A673 (cell line): ENCODE measurements at regions not wholly inside any gene's neighbourhood (a gene's known extent, or its start where the extent isn't known, plus 50 kb on each side); places are given as distances from the start of the nearest gene placed in this dataset.

Source experiments
- BruUV-seq: library from RNA; stranded (reverse); fragments of 400-500 nt; replicated peaks from 2 replicates; lab custom pipeline; 2021; lab: Mats Ljungman, UMichigan
- CTCF ChIA-PET: fragments of 300-600 bp; sonication (Branson Sonifier 250); formaldehyde crosslinking; loops from one replicate; lab custom pipeline; 2022; ENCODE audit warnings: antibody characterized with exemption; lab: Charles Lee
- POLR2A ChIA-PET: fragments of 300-600 bp; sonication (Branson Sonifier 250); formaldehyde crosslinking; loops from one replicate; lab custom pipeline; 2022; ENCODE audit warnings: antibody characterized with exemption; ENCODE audit not compliant: low non-redundant PET; lab: Charles Lee
- DNase-seq: peaks from one replicate; pipeline ENCODE4 v3.0.0-alpha.2; 2015; ENCODE audit warnings: low spot score
- H3K27ac ChIP-seq: fragments of 200-600 bp; sonication (generic); 2 replicates; pipeline ENCODE4 v1.5.1; 2016; ENCODE audit warnings: mixed run types, low read depth, mild to moderate bottlenecking, mixed read lengths, antibody characterized with exemption, low read length; ENCODE audit not compliant: poor library complexity, severe bottlenecking
- H3K27me3 ChIP-seq: fragments of 200-600 bp; sonication (generic); replicated peaks from 2 replicates; pipeline ENCODE4 v1.6.1; 2017; ENCODE audit warnings: mixed run types, low read depth, mild to moderate bottlenecking, mixed read lengths, antibody characterized with exemption, low read length; ENCODE audit not compliant: insufficient read depth, poor library complexity
- H3K36me3 ChIP-seq: fragments of 200-600 bp; sonication (generic); 2 replicates; pipeline ENCODE4 v1.6.1; 2016; ENCODE audit warnings: mixed run types, mild to moderate bottlenecking, mixed read lengths, antibody characterized with exemption, low read length; ENCODE audit not compliant: insufficient read depth, poor library complexity, severe bottlenecking
- H3K4me1 ChIP-seq: fragments of 200-600 bp; sonication (generic); 2 replicates; pipeline ENCODE4 v1.6.1; 2017; ENCODE audit warnings: mixed run types, mild to moderate bottlenecking, mixed read lengths, antibody characterized with exemption, low read length; ENCODE audit not compliant: insufficient read depth, poor library complexity, severe bottlenecking
- H3K4me3 ChIP-seq: fragments of 200-600 bp; sonication (generic); 2 replicates; pipeline ENCODE4 v1.5.1; 2016; ENCODE audit warnings: low read depth, mixed run types, mild to moderate bottlenecking, mixed read lengths, low read length; ENCODE audit not compliant: poor library complexity, severe bottlenecking
- H3K9me3 ChIP-seq: fragments of 200-600 bp; sonication (generic); 2 replicates; pipeline ENCODE4 v1.6.1; 2016; ENCODE audit warnings: mixed run types, low read depth, mild to moderate bottlenecking, mixed read lengths, antibody characterized with exemption, low read length; ENCODE audit not compliant: poor library complexity, severe bottlenecking
- EZH2 ChIP-seq: fragments of 200-600 bp; sonication (generic); IDR thresholded peaks from 2 replicates; pipeline ENCODE4 v1.6.1; 2017; ENCODE audit warnings: borderline replicate concordance, low read depth, mild to moderate bottlenecking, mixed read lengths, antibody characterized with exemption, low read length; ENCODE audit not compliant: poor library complexity, severe bottlenecking
- intact Hi-C: fragments of 100-400 bp; cut with micrococcal nuclease; formaldehyde crosslinking; loops from one replicate; pipeline ENCODE4 v1.10.0; 2022; ENCODE audit not compliant: unreplicated experiment
- TF ChIP-seq, protein P1 (sequence below): fragments of 300-800, 200-600 bp; sonication (generic); conservative IDR thresholded peaks from 2 replicates; pipeline ENCODE4 v1.5.1; 2017; ENCODE audit warnings: low read depth, mild to moderate bottlenecking, antibody characterized with exemption, low read length, moderate library complexity, mixed read lengths

DNA sequence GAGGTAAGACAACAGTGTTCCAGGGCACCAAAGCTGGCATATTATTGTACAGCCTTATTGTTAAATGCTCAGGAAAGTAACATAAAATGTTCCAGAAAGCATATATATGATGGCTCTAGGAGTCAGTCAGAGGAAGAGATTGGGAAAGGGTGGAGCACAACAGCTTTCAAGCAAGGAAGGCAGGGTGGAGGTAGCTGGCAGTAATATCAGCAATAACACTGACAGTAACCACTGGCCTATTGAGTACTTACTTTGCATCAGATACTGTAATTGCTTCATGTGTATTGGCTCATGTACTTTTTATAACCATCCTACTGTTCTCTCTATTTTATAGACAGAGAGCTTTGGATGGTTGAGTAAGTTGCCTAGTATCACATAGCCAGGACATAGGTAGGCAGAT lies 830.2 kb downstream of the DHX35 start:
- no TSS peak for BruUV-seq
- Histone ChIP-seq H3K27ac (no peak overlapping the region), H3K4me3 (no peak overlapping the region), H3K36me3 (no peaks in the 10 kb centered on the region), H3K9me3 (no peaks in the 10 kb centered on the region), H3K4me1 (no peaks in the 10 kb centered on the region), H3K27me3 (no peaks in the 10 kb centered on the region)
- intact Hi-C loops: no loop called here
- ChIA-PET POLR2A (no interaction called here), CTCF (no interaction called here)
- no peak for TF ChIP-seq EZH2
- TF ChIP-seq, protein P1, sequence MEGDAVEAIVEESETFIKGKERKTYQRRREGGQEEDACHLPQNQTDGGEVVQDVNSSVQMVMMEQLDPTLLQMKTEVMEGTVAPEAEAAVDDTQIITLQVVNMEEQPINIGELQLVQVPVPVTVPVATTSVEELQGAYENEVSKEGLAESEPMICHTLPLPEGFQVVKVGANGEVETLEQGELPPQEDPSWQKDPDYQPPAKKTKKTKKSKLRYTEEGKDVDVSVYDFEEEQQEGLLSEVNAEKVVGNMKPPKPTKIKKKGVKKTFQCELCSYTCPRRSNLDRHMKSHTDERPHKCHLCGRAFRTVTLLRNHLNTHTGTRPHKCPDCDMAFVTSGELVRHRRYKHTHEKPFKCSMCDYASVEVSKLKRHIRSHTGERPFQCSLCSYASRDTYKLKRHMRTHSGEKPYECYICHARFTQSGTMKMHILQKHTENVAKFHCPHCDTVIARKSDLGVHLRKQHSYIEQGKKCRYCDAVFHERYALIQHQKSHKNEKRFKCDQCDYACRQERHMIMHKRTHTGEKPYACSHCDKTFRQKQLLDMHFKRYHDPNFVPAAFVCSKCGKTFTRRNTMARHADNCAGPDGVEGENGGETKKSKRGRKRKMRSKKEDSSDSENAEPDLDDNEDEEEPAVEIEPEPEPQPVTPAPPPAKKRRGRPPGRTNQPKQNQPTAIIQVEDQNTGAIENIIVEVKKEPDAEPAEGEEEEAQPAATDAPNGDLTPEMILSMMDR: no peak
- no peak for DNase-seq

DNA sequence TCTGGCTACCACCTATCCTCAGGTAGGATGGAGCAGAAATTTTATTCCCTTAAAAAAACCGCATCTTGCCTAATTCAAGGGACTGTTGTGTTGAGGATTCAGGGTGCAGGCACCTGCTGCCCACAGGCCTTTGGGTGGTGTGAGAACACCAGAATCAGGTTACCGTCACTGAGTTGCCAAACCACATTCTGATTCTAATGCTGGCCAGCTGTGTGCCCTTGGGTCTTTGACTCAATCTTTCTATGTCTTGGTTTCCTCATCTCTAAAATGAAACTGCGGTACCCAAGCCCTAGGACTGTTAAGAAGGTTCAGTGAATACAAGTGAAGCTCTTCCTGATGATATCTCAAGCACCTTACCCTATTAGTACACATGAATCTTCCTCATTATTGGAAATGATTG lies 827.3 kb downstream of the DHX35 start:
- ChIA-PET POLR2A (no interaction called here), CTCF (no interaction called here)
- no peaks in the 10 kb centered on the region for H3K9me3 ChIP-seq
- no peak for TF ChIP-seq EZH2
- TF ChIP-seq, protein P1: no peak
- H3K4me1 ChIP-seq: no peaks in the 10 kb centered on the region
- no peak overlapping the region for H3K27ac ChIP-seq
- BruUV-seq: no TSS peak
- intact Hi-C loops: no loop called here
- H3K36me3 ChIP-seq: no peaks in the 10 kb centered on the region
- H3K27me3 ChIP-seq: peaks cover 4% of the 10 kb centered on the region
- H3K4me3 ChIP-seq: no peak overlapping the region
- no peak for DNase-seq

DNA sequence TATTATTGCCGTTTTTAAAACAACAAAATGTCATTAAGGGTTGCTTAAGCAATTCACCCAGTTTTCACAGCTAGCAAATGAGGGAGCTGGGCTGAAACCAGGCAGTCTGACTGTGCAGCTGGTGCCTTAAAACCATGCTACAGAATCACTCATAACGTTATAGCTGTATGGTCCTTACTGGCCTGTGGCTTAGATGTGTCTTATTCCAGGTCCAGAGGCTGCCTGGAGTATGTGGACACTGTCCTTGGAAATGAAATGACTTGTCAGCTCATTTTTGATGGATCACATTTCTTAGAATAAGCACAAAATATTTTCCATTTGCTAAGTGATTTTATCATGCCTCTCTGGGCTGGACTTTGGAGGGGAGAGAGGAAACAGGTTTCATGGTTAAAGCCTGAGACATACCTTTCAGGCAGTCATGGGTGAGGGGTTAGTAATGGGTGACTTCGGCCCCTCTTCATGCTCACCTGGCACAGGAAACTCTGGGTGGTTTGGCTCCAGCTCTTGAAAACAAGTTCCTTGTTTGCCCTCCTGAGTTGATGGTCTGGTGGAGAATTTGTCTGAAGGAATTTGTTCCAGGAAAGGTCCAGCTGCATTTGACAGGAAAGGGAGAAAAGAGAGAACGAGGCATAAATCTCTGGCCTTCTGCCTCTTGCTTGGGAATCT lies 823.2 kb downstream of the DHX35 start:
- CTCF ChIA-PET: no interaction called here
- BruUV-seq: no TSS peak
- TF ChIP-seq EZH2: no peak
- TF ChIP-seq, protein P1: no peak
- no peaks in the 10 kb centered on the region for H3K36me3 ChIP-seq
- POLR2A ChIA-PET: no interaction called here
- DNase-seq: no peak
- no peaks in the 10 kb centered on the region for H3K4me1 ChIP-seq
- intact Hi-C loops: no loop called here
- no peaks in the 10 kb centered on the region for H3K9me3 ChIP-seq
- H3K27me3 ChIP-seq: peaks cover 4% of the 10 kb centered on the region
- H3K27ac ChIP-seq: no peak overlapping the region
- H3K4me3 ChIP-seq: no peak overlapping the region
